HG03520 (cell line): ENCODE measurements at regions not wholly inside any gene's neighbourhood (a gene's known extent, or its start where the extent isn't known, plus 50 kb on each side); places are given as distances from the start of the nearest gene placed in this dataset.
"Not testable (repeated sequence)": the region's sequence is repeated elsewhere in the genome, so short reads cannot be mapped to it uniquely, and the experiment has no call there.

Source experiments
- ATAC-seq: cut with Tn5 transposase; IDR thresholded peaks from one replicate; pipeline ENCODE4 v1.9.1; 2021; ENCODE audit warnings: mild to moderate bottlenecking, moderate library complexity; ENCODE audit not compliant: unreplicated experiment

DNA sequence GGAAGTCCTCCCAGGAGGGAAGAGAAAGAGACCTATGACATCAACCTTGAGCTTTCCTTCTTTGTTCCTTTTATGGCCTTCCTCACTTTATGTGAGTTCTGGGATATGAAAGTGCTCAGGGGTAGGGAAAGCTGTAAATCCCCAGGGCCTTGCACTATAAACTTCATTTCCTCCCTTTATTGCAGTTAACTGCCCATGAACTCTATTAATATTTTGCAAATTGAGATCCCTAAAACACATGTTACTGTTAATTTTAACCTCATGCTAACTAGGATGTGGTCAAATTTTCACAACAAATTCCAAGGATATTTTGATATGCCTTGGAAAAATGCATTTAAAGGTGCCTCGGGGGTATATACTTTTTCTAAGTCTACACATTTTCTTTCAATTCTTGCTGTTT, 359.9 kb downstream of the OSR1 start:
- no peak for ATAC-seq

DNA sequence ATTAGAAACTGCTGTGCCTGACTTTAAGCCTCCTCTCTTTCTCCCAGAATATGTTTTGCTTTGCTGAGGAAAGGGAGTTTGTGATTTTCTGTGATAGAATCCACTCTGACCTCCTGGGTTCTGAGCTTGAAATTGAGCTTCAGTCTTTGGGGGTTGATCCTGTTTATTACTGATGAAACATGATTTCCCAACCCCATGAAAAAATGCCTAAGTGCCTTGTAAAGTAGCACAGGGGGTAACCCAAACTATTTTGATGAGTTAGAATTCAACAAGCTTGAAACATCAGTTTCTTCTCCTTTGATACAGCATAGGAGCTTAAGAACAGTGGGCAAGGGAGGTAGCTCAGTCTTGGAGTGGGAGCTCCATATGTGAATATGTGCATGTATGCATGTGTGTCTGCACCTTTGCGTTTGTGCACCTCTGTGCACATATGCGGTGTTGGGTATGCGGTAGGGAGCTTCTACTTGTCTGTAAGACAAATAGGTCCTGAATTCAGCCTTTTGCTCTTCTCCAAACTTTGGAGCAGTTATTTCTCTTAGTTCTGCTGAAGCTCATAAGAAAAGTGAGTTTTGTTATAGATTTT, 364.6 kb downstream of the OSR1 start:
- no peak for ATAC-seq

DNA sequence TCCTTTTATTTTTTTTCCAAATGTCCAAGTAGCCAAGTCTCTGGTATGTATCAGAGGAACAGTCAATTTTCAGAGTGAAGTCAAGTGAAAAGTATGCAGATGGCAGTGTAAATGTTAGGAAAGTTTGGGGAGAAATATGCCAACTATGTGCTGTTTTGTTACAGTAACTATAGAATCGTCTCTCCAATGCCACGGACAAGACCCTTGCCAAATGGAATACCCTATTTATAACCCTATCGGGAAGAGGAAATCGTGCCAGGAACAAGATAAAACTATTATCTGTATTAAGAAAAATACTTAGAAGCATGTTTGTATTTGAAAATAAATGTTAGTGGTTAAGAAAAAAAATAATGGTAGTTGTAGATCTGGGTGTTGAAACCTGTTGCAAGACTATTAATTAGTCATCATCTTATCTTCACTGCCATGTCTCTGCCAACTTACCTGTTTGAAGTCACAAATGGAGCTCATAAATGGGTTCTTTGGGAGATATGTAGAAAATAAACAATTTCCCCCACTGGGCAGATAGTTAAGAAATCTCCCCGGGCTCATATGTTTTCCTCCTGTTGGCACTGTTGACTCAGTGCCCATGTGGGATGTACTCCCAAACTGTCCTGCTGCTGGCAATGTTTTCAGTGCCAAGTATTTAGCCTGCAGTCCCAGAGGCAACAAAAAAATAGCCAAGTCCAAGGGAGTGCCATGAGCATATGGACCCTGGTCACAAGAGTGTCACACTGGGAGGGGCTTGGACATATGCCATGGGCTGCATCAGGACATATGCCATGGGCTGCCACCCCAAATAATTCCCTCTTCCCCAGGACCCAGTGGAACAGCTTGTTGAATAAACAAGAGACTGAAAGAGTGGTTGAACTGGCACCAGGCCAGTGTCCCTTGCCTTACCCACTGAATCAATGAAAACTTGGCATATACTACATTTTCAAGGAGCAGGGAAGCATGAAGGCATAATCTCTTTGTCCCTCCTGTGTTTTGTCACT, 366.9 kb downstream of the OSR1 start:
- no peak for ATAC-seq

DNA sequence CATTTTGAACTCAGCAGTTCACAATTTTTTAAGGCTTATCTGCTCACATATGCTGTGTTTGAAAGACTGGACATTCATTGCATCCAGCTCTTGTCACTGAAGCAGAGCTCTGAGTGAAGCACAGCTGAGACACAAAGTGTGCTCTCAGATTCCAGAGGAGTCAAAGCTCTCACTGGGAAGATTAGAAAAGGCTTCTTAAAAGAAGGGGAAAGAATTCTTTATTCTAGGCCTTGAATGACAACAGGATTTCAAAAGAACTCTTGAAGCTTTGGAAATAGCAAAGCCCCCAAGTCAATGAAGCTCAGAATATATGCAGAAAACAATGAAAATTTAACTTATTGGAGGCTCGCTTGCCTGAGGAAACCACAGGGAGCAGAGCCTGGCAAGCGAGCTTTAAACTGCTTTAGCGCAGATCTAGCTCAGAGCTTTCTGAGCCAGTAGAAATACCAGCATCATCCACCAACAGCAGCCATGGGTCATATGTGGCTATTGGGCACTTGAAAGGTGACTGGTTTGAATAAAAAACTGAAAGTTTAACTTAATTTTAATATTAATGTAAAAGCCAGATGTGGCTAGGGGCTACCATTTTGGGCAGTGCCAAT, 369.7 kb downstream of the OSR1 start:
- ATAC-seq, result no peak

DNA sequence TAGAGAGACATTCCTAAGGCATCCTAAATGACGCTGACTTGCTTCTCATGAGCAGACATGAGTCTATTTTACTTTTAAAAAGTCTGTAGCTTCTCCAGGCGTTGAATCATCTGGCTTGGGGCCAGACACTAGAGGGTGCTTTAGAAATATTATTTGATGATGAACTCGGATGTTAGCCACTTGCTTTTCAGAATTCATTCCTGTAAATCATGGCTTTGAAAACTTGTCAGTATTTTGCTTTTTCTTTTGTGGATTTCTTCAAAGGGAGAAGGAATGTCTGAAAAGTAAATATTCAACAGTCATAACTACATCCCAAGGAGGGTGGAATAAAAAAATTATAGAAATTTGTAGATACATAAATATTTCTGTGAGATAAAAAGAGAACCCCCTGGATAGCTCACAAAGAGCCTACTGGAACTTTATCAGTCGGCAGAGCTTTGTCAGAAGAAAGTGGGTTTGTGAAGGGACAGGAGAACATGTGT, 370.8 kb downstream of the OSR1 start:
- ATAC-seq, result no peak

DNA sequence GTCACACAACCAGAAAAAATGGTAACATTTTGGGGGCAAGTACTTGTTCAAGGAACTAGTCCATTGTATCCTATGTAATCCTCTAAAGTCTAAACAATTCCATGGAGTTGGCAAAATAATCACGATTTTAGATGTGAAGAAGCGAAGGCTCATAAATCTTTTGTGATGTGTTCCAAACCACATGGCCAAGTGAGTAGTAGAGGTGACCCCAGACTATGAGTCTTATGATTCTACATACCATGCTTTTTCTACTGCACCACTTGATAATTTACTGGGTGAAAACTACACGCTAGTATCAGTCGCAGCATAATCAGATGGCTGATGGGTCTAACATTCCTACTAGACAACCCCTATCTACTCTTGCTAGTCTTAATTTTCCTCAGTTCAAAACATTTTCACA, 371.4 kb downstream of the OSR1 start:
- no peak for ATAC-seq

DNA sequence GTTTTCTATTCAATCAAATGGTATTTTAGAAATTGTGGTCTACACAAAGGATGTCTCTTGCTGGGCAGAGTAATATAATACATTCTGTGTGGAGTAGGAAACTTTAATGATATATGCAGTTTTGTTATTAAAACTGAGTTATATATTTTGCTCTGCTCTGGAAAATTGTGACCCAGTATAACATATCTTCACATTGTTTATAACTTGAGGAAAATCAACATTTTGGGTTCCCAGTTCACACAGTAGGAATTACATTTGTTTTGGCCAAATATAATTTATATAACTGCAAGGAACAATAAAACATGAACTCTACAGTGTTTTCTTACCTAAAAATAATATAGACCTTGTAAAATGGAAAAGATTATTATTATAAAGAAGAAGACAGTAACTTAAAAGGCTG, 372.4 kb downstream of the OSR1 start:
- ATAC-seq, result no peak

DNA sequence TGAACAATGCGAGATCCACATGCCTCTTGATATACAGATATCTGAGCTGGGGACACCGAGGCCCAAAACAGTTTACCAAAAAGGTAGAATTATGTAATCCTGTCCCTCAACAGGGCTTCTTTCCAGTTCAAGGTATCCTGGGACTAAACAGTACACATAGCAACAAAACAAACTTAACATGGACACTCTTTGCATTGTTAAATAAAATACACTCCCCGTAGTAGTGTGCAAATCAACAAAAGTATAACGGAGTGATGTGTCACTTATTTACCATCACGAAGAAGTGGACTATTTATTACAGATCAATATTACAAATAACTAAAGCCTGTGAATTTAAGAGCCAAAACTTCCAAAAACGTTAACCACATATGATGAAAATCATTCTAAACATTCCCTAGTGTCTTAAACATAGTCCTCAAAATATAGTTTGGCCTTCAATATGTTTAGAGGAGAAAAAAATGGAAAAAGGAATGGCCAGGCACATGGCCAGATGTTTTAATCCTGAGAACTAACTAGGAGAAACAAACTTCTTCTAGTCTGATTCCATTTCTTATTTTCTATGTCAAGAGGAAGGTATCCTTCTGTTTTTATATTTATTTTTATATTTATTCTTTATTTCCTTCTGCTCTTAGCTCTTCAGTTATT, 377.5 kb downstream of the OSR1 start:
- ATAC-seq, result no peak

DNA sequence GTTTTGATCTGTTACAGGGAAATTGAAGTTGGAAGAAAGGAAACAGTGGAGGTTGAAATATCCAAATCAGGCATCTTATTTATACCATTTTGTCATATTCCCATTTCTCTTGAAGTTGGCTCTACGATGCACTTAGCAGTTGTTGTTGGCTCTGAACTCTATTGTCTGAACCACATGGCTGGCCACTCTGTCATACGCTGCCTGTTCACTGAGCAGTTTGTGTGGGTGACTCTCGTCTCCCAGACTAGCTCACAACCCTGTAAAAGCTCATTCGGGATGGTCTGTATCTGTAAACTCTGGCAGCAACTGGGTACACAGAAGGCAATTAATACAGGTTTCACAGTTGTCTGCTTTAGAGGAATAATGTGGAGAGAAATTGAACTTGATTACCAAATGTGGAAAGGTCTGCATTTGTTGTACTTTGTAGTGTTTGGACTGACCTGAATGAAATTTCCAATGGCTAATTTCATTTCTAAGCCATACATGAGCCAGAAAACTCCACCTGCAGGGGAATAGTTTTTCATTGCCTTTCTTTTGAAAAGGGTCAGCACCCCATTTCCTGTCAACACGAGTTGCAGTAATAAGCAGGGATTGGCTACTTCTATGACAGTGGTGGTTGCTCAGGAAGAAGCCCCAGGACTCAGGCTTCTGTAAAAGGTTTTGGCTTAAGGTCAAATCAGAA, 378.2 kb downstream of the OSR1 start:
- ATAC-seq, result no peak

DNA sequence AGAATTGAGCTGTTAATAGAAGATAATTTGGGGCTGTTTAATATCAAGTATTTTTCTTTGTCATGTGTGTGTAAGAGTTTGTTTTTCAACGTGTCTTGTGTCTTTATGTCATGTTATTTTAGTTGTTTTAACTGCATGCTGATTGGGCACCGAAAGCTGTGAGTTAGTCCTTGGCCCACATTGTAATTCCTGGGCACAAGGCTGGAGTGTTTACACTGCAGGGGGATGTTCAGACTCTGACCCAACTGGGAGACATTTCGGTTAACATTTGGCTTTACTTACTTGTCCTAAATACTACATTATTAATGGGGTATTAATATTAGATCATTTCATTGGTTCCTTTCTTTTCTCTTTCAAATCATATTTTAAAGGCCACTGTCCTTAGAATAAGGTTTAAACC, 381.0 kb downstream of the OSR1 start:
- no peak for ATAC-seq

DNA sequence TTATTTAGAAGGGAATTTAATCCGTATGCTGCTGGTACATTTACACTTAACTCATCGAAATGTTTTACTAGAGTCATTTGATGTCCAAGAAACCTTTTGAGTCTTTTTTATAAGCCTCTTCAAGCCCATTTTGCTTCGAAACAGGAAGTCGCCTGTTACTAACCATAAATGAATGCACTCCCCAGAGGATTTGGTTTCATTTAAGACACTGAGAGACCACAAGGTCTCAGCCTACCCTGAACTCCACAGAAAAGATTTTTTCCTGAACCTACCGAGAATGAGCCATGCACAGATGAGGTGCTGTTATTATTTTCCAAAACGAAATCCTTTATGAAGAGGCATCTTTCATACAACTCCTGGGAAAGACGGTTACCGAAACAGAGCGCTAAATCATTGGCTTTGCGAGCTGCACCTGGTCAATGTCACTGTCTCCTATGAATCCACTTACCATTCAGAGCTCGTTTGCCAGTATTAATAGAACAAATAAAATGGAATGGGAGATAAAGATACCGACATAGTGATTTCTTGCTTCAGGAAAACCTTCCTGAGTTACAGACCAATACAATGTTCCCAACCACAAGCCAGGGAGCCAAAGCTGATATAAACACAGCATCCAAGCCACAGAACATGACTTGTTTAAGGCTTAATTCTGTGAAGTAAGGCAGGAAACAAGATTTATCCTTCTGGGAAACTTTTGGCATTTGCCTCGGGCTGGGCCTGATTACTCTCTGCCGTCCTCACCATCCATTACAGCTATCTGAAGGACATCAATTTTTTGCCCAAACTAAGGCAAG, 382.1 kb downstream of the OSR1 start:
- ATAC-seq, result peak; percentile 86

DNA sequence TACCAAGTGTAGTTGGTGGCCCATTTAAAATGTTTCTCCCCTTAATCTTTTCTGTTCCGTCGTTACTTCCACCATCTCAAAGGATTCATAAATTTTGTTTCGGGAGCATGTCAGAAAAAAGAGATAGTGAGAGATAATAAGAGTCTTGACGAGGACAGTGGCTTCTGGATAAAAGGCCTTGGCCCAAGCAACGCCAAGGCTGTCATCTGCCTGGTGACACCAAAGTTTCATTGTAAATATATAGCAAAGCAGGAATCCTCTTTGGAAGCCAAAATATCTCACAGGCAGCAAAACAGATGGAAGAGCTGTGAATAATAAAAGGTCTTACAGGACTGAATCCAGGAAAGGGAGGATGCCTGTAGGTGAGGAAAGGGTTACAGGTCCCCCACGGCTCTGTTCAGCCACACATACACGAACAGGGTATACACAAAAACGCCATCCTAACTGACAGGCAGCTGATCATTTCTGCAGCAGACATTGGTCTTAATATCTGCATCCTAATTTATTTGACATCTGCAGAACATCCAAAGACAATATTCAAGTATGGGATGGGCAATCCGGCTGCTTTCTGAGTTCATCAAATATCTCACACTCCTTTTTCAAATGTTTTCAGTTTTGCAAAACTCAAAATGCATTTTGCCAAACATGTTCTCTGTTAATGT, 382.8 kb downstream of the OSR1 start:
- ATAC-seq, result no peak

DNA sequence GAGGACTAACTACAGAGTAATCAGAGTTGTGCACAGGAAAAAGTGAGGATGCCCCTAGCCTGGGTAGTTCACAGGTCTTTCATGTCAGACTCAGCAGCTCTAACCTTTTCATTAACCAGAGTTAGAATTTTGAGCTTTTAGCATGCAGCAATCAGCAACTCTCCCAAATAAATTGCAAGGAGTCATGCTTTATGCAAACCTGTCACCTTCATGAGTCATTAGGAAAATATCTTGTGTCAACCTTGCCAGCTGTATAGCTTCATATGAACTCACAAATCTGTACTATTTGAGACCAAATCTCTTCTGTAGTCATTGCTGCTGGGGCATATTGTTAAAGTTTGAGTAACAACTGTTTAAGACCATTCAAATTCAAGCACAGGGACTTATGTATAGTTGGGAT, 382.3 kb upstream of the NT5C1B start:
- no peak for ATAC-seq

DNA sequence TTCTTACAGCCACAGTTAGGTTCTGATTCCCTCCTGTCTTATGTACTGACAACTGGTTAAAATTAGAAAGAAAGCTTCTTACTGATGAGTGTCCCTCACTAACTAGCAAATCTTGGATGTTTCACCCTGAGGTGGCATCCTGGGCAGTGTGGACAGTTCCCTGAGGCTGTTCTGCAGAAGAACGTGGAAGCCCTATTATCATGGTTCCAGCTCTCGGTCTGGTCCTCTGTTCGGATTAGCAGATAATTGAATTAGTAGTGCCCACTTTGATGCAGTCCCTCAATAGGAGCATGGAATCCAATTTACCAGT, 381.7 kb upstream of the NT5C1B start:
- ATAC-seq, result no peak

DNA sequence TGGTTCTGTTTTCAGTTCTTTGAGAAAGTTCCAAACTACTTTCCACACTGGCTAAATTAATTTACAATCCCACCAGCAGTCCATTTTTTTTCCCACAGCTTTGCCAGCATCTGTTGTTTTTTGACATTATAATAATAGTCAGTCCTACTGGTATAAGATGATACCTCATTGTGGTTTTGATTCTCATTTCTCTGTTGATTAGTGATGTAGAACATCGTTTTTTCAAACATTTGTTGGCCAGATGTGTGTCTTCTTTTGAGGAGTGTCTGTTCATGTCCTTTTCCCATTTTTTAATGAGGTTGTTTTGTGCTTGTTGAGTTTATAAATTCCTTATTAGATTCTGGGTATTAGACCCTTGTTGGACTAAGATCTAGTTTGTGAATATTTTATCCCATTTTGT, 376.8 kb upstream of the NT5C1B start:
- ATAC-seq, result no peak

DNA sequence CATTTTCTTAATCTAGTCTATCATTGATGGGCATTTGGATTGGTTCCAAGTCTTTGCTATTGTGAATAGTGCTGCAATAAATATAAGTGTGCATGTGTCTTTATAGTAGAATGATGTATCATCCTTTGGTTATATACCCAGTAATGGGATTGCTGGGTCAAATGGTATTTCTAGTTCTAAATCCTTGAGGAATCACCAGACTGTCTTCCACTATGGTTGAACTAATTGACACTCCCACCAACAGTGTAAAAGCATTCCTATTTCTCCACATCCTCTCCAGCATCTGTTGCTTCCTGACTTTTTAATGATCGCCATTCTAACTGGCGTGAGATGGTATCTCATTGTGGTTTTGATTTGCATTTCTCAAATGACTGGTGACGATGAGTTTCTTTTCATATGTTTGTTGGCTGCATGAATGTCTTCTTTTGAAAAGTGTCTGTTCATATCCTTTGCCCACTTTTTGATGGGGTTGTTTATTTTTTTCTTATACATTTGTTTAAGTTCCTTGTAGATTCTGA, 374.4 kb upstream of the NT5C1B start:
- ATAC-seq, result not testable (repeated sequence)

DNA sequence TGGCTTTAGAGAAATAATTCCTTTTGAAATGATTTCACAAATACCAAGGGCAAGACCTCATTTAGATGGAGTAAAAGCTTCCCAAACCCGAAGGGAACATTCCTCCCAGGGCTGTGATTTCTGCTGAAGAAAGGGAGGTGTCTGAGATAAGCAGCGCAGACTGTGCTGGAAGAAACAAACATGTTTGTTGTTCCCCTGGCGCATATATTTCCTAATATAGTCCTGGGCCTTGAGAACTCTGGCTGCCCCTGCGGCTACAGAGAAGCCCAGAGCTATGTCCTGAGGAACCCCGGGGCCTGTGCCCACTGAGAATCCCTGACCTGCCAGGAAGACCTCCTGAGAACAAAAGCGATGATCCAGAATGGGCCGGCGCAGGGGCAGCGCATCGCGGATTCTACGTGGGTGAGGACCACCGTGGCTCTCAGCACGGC, 372.6 kb upstream of the NT5C1B start:
- ATAC-seq, result no peak

DNA sequence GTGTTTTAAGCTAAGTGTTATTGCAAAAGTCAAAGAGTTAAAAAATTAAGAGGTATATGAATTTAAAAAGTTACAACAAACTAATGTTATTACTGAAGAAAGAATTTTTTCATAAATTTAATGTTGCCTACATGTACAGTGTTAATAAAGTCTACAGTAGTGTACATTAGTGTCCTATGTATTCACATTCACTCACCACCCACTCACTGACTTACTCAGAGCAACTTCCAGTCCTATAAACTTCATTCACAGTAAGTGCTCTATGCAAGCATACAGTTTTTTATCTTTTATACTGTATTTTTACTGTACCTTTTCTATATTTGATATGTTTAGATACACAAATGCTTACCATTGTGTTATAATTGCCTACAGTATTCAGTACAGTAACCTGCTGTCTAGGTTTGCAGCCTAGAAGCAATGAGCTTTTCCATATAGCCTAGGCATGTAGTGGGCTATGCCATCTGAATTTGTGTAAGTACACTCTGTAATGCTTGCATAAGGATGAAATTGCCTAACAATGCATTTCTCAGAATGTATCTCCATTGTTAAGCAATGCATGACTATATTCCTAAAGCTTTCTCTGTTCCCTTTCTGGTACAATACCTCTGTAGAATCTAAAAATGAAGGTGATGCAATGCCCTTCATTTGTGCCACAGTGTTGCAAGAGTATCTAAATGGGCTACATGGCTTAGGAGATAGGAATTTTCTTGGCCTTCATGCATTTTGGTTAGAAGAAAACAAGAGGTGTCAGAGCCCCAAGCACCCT, 370.8 kb upstream of the NT5C1B start:
- no peak for ATAC-seq

DNA sequence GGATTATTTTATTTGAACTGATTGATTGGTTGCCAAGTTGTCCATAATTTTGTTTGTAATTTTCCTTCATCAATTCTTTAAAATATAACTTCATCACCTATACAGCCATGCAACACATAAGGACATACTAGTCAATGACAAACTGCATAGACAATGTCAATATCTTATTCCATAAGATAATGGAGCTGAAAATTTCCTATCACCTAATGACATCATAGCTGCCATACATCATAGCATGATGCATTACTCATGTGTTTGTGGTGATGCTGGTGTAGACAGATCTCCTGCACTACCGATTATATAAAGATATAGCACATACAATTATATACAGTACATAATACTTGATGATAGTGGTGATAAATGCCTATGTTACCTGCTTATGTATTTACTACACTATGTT, 369.8 kb upstream of the NT5C1B start:
- ATAC-seq, result no peak
